ENCODE measurements at regions not wholly inside any gene's neighbourhood (a gene's known extent, or its start where the extent isn't known, plus 50 kb on each side); places are given as distances from the start of the nearest gene placed in this dataset.

DNA sequence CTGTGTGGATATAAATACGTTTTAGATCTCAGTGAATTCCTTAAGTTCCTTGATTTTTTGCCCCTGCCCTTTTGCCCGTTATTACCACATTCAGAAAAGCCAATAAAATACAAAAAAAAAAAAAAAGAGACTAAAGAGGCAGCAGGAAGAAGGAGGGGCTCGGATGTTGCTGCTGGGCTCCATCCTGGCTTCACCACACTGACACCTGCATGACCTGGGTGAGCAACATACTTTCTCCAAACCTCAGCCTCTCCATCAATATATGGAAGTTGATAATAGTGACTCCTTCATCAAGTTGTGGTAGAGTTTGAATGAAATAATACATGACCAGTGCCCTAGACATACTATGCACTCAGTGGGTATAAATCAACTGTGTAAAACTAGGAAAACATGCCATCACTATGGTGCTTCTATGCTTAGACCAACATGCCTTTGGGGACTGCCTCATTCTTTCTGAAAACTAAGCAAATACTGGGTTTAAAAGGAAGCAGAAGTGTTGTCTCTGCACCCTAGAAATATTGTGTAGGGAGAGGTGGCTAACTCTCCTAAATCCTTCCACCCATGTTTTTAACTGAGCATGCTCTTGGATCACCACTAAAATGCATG lies 243.0 kb downstream of the PIK3R1 start:
- TF ChIP-seq ARNTL (CRISPR knock-in tag; IDR thresholded peaks at IDR 0.05; ENCODE audit: borderline replicate concordance, low read depth) (no peak), SNAI2 (CRISPR knock-in tag; IDR thresholded peaks at IDR 0.05) (no peak), TOX (CRISPR knock-in tag; IDR thresholded peaks at IDR 0.05; ENCODE audit: borderline replicate concordance) (no peak)
- no peak for ATAC-seq

DNA sequence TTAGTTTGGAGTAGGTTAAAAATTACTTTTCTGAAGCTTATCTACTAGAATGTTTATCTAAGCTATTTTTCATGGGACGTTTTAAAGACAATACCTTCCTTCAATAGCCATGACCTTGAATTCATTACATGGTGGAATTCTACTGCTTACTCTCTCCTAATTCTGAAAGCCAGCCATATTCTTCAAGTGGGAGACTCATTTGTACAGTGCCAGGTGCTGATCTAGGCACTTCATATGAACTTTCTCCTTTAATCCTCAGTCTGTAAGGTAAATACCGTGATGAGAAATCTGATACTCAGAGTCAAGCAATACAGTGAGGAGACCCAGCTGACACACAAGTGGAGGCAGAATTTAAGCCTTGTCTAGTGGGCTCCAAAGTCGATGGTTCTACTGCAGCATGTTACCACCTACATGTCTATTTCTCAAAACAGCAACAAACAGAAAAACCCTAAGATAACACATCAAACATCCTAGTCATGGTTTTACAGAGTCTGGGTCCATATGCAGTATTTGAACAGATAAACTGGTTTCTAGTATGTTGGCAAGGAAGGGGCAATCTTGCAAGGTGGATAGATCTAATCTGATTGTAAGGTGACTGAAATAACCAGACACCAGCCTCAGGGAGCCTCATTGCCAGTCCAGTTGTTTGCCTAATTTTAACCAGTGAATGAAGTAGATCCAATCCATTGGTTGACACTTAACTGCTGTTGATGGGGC lies 243.7 kb downstream of the PIK3R1 start:
- ATAC-seq = no peak

GRCh38 chr5:68459810-68460139 lies 244.2 kb downstream of the PIK3R1 start:
- no peak for ATAC-seq
- TF ChIP-seq ESRRG (CRISPR knock-in tag; IDR thresholded peaks at IDR 0.05) (no peak), CSDC2 (CRISPR knock-in tag; IDR thresholded peaks at IDR 0.05) (no peak), ZC3H10 (CRISPR knock-in tag; IDR thresholded peaks at IDR 0.05) (no peak), GLIS3 (CRISPR knock-in tag; IDR thresholded peaks at IDR 0.05) (no peak), TOX (CRISPR knock-in tag; IDR thresholded peaks at IDR 0.05; ENCODE audit: borderline replicate concordance) (no peak), OSR1 (CRISPR knock-in tag; IDR thresholded peaks at IDR 0.05) (no peak), ZNF70 (CRISPR knock-in tag; IDR thresholded peaks at IDR 0.05) (no peak), TCF4 (CRISPR knock-in tag; IDR thresholded peaks at IDR 0.05; ENCODE audit: borderline replicate concordance) (no peak), ZFP3 (CRISPR knock-in tag; IDR thresholded peaks at IDR 0.05) (no peak)
- TF ChIP-seq, protein P1, sequence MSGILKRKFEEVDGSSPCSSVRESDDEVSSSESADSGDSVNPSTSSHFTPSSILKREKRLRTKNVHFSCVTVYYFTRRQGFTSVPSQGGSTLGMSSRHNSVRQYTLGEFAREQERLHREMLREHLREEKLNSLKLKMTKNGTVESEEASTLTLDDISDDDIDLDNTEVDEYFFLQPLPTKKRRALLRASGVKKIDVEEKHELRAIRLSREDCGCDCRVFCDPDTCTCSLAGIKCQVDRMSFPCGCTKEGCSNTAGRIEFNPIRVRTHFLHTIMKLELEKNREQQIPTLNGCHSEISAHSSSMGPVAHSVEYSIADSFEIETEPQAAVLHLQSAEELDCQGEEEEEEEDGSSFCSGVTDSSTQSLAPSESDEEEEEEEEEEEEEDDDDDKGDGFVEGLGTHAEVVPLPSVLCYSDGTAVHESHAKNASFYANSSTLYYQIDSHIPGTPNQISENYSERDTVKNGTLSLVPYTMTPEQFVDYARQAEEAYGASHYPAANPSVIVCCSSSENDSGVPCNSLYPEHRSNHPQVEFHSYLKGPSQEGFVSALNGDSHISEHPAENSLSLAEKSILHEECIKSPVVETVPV (CRISPR knock-in tag; IDR thresholded peaks at IDR 0.05) = no peak
- TF ChIP-seq, protein P2, sequence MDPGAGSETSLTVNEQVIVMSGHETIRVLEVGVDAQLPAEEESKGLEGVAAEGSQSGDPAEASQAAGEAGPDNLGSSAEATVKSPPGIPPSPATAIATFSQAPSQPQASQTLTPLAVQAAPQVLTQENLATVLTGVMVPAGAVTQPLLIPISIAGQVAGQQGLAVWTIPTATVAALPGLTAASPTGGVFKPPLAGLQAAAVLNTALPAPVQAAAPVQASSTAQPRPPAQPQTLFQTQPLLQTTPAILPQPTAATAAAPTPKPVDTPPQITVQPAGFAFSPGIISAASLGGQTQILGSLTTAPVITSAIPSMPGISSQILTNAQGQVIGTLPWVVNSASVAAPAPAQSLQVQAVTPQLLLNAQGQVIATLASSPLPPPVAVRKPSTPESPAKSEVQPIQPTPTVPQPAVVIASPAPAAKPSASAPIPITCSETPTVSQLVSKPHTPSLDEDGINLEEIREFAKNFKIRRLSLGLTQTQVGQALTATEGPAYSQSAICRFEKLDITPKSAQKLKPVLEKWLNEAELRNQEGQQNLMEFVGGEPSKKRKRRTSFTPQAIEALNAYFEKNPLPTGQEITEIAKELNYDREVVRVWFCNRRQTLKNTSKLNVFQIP (CRISPR knock-in tag; IDR thresholded peaks at IDR 0.05; ENCODE audit: borderline replicate concordance, low read depth) = no peak

More for the DNA sequence above, 243.7 kb downstream of the PIK3R1 start:
- TF ChIP-seq ZC3H10 (CRISPR knock-in tag; IDR thresholded peaks at IDR 0.05) = no peak
- no peak for TF ChIP-seq TSHZ2 (CRISPR knock-in tag; IDR thresholded peaks at IDR 0.05)
- no peak for TF ChIP-seq BACH2 (CRISPR knock-in tag; IDR thresholded peaks at IDR 0.05; ENCODE audit: borderline replicate concordance)
- no peak for TF ChIP-seq ESRRG (CRISPR knock-in tag; IDR thresholded peaks at IDR 0.05)
- TF ChIP-seq GLIS3 (CRISPR knock-in tag; IDR thresholded peaks at IDR 0.05) = no peak
- no peak for TF ChIP-seq RARB (CRISPR knock-in tag; IDR thresholded peaks at IDR 0.05)

- peak; percentile 72 for ATAC-seq
- TF ChIP-seq, protein P1 (CRISPR knock-in tag; IDR thresholded peaks at IDR 0.05) = no peak
- TF ChIP-seq ESRRG (CRISPR knock-in tag; IDR thresholded peaks at IDR 0.05) (no peak), RARB (CRISPR knock-in tag; IDR thresholded peaks at IDR 0.05) (no peak), PATZ1 (CRISPR knock-in tag; IDR thresholded peaks at IDR 0.05; ENCODE audit: borderline replicate concordance) (no peak), TSHZ2 (CRISPR knock-in tag; IDR thresholded peaks at IDR 0.05) (no peak), ISL1 (CRISPR knock-in tag; IDR thresholded peaks at IDR 0.05) (no peak), ZFP3 (CRISPR knock-in tag; IDR thresholded peaks at IDR 0.05) (no peak), CSDC2 (CRISPR knock-in tag; IDR thresholded peaks at IDR 0.05) (no peak), ZNF565 (CRISPR knock-in tag; conservative IDR thresholded peaks at IDR 0.05; ENCODE audit: low read depth) (no peak), BACH2 (CRISPR knock-in tag; IDR thresholded peaks at IDR 0.05; ENCODE audit: borderline replicate concordance) (no peak)
- TF ChIP-seq, protein P3, sequence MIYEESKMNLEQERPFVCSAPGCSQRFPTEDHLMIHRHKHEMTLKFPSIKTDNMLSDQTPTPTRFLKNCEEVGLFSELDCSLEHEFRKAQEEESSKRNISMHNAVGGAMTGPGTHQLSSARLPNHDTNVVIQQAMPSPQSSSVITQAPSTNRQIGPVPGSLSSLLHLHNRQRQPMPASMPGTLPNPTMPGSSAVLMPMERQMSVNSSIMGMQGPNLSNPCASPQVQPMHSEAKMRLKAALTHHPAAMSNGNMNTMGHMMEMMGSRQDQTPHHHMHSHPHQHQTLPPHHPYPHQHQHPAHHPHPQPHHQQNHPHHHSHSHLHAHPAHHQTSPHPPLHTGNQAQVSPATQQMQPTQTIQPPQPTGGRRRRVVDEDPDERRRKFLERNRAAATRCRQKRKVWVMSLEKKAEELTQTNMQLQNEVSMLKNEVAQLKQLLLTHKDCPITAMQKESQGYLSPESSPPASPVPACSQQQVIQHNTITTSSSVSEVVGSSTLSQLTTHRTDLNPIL (CRISPR knock-in tag; IDR thresholded peaks at IDR 0.05; ENCODE audit: low read depth) = no peak
These were observed 244.7 kb downstream of the PIK3R1 start for GRCh38 chr5:68460147-68460798.

Measured in SK-N-SH treated with all-trans-retinoic acid at 6 μM for 48 hours (cell line).